CD14-positive monocyte (primary cell): ENCODE measurements at regions not wholly inside any gene's neighbourhood (a gene's known extent, or its start where the extent isn't known, plus 50 kb on each side); places are given as distances from the start of the nearest gene placed in this dataset.

Experiments used
- DNase-seq, 3 donors: peaks; one replicate each; pipeline ENCODE4 v3.0.0-alpha.2; 2011 to 2022
- H2AFZ ChIP-seq: 2 replicates; pipeline ENCODE4 v1.6.0; 2012; ENCODE audit warnings: mild to moderate bottlenecking, low read depth, low read length, inconsistent platforms; ENCODE audit not compliant: insufficient read depth, poor library complexity, severe bottlenecking
- H3K27ac ChIP-seq, 2 donors: 1 replicate in 1 of 2; 2 replicates in 1 of 2; pipeline ENCODE4 v1.5.1; 2012 to 2013; ENCODE audit warnings: low read length in 2 of 2, control low read depth in 1 of 2, inconsistent platforms in 1 of 2, low read depth in 1 of 2, mild to moderate bottlenecking in 1 of 2
- H3K27me3 ChIP-seq, 2 donors: one replicate each; pipeline versions ENCODE4 v1.6.0 to v1.6.1; 2011 to 2013; ENCODE audit warnings: low read length in 2 of 2; ENCODE audit not compliant: control insufficient read depth in 2 of 2, insufficient read depth in 2 of 2
- H3K36me3 ChIP-seq, 2 donors: replicated peaks in 1 of 2; 1 replicate in 1 of 2; 2 replicates in 1 of 2; pipeline versions ENCODE4 v1.5.1 to v1.6.1; 2012 to 2013; ENCODE audit warnings: low read length in 2 of 2, control low read depth in 1 of 2, inconsistent platforms in 1 of 2, mild to moderate bottlenecking in 1 of 2; ENCODE audit not compliant: insufficient read depth in 2 of 2, control insufficient read depth in 1 of 2
- H3K4me1 ChIP-seq, 2 donors: 1 replicate in 1 of 2; 2 replicates in 1 of 2; pipeline versions ENCODE4 v1.5.1 to v1.6.1; 2012 to 2013; ENCODE audit warnings: low read length in 2 of 2, control low read depth in 1 of 2, inconsistent platforms in 1 of 2, mild to moderate bottlenecking in 1 of 2, moderate library complexity in 1 of 2; ENCODE audit not compliant: insufficient read depth in 2 of 2, control insufficient read depth in 1 of 2
- H3K4me2 ChIP-seq: replicated peaks from 2 replicates; pipeline ENCODE3; 2012; ENCODE audit warnings: low read length, moderate library complexity, mild to moderate bottlenecking; ENCODE audit not compliant: poor library complexity, severe bottlenecking; ENCODE audit errors: extremely low read depth
- H3K4me3 ChIP-seq, 3 experiments: fragments of 200-600 bp in 1 of 3; sonication (generic) in 1 of 3; replicated peaks in 1 of 3; 1 replicate in 2 of 3; 2 replicates in 1 of 3; pipeline ENCODE4 v1.5.1; 2011 to 2013; ENCODE audit warnings: low read length in 3 of 3, mild to moderate bottlenecking in 3 of 3, control low read depth in 2 of 3, low read depth in 2 of 3, inconsistent platforms in 1 of 3, moderate library complexity in 1 of 3
- H3K79me2 ChIP-seq: 2 replicates; pipeline ENCODE4 v1.6.0; 2012; ENCODE audit warnings: mild to moderate bottlenecking, control low read depth, inconsistent platforms, low read length, moderate library complexity; ENCODE audit not compliant: insufficient read depth
- H3K9ac ChIP-seq: 2 replicates; pipeline ENCODE4 v1.6.0; 2017; ENCODE audit warnings: low read length, mild to moderate bottlenecking; ENCODE audit not compliant: insufficient read depth, poor library complexity, severe bottlenecking
- H3K9me3 ChIP-seq, 2 donors: replicated peaks in 1 of 2; 1 replicate in 1 of 2; 2 replicates in 1 of 2; pipeline versions ENCODE4 v1.5.1 to v1.6.1; 2012 to 2013; ENCODE audit warnings: low read length in 2 of 2, control low read depth in 1 of 2; ENCODE audit not compliant: control insufficient read depth in 1 of 2, insufficient read depth in 1 of 2
- H4K20me1 ChIP-seq: 2 replicates; pipeline ENCODE4 v1.6.0; 2012; ENCODE audit warnings: mild to moderate bottlenecking, low read length, control low read depth, moderate library complexity; ENCODE audit not compliant: insufficient read depth
- H3K27ac Mint-ChIP-seq, 7 donors: one replicate each; pipeline ENCODE4 v1.8.0; 2020; ENCODE audit warnings: mild to moderate bottlenecking in 7 of 7, mixed read lengths in 7 of 7, moderate library complexity in 6 of 7, inconsistent platforms in 2 of 7
- H3K27me3 Mint-ChIP-seq, 3 donors: one replicate each; pipeline ENCODE4 v1.8.0; 2021 to 2022; ENCODE audit warnings: low read depth in 3 of 3, mild to moderate bottlenecking in 3 of 3, mixed read lengths in 3 of 3, moderate library complexity in 3 of 3, inconsistent platforms in 1 of 3
- H3K36me3 Mint-ChIP-seq, 2 donors: one replicate each; pipeline ENCODE4 v1.8.0; 2020; ENCODE audit warnings: mixed read lengths in 2 of 2, inconsistent platforms in 1 of 2, mild to moderate bottlenecking in 1 of 2
- H3K4me1 Mint-ChIP-seq: one replicate; pipeline ENCODE4 v1.8.0; 2020; ENCODE audit warnings: mild to moderate bottlenecking, mixed read lengths
- H3K4me3 Mint-ChIP-seq, 2 donors: one replicate each; pipeline ENCODE4 v1.8.0; 2020; ENCODE audit warnings: mild to moderate bottlenecking in 2 of 2, mixed read lengths in 2 of 2, moderate library complexity in 1 of 2
- H3K9me3 Mint-ChIP-seq, 7 donors: one replicate each; pipeline ENCODE4 v1.8.0; 2020 to 2022; ENCODE audit warnings: mixed read lengths in 7 of 7, mild to moderate bottlenecking in 6 of 7, moderate library complexity in 6 of 7, inconsistent platforms in 2 of 7
- CTCF ChIP-seq: fragments of 200-600 bp; IDR thresholded peaks from one replicate; pipeline ENCODE4 v1.8.0; 2022; ENCODE audit warnings: antibody characterized with exemption, mild to moderate bottlenecking
- WGBS: methylation state at CpG from one replicate; pipeline ENCODE4 v1.1.5; 2013; ENCODE audit warnings: missing lambda C conversion rate; ENCODE audit not compliant: insufficient coverage; 5-methylcytosine and 5-hydroxymethylcytosine counted together
- intact Hi-C, 2 donors: fragments of 100-400 bp; cut with micrococcal nuclease; formaldehyde crosslinking; loops; one replicate each; pipeline versions ENCODE4 v1.15.0 to v1.15.1; 2023

DNA sequence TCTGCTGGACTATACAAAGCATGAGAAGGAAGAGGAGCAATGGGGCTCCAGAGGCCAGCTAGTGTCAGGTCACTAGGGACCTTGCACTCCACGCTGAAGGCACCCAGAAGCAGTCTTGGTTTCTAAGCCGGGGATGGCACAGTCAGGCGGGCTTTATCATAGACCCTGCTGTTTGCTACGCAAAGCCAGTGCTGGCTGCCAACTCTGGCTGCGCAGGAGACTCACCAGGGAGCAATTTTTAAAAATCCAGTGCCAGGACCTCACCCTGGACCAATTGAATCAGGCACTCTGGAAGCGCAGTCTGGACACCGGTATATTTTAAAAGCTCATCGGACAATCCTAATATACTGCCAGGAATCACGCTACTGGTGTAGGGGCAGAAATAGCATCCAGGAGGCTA lies 368.5 kb upstream of the XYLT1 start:
- Histone ChIP-seq H3K36me3 (no peaks in the 10 kb centered on the region), H3K9ac (no peak overlapping the region)
- H3K27me3 Mint-ChIP-seq, result peaks cover 0 to 4% (median 0%) of the 10 kb centered on the region in 3 donors

DNA sequence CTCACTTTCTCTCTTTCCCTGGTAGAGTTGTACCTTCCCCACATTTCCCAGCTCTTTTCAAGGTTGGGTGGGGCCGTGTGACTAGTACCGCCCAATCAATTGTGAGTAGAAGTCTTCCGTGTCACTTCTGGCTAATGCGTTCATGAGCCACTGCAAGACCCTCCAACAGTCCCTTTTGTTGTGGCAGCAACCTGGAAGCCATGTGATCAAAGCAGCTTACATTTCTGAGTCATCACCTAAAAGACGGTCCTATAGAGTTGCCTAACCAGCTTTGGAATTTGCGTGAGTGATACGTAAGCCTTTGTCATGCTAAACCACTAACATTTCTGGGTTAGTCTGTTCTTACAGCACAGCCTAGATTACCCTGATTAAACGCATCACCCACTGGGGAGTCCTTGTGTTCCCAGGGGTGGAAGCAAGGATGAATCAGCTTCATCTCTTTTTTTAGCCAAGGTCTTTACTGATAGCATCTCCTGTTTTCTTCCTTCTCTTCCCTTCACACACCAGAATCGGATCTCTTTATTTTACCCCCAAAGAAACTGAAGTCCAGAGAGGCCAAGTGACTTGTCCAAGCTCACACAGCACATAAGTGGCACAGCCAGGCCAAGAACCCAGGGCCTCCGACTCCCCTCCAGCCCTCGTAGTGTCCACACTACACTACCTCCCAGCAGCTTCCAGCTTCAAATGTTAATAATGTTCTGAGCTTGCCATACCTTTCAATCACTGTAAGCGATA lies 366.3 kb upstream of the XYLT1 start:
- Histone ChIP-seq H3K9ac (no peak overlapping the region), H3K4me2 (no peak overlapping the region), H3K4me3 (no peak overlapping the region), H3K27ac (no peak overlapping the region), H3K9me3 (no peaks in the 10 kb centered on the region), H2AFZ (no peak overlapping the region), H3K79me2 (no peaks in the 10 kb centered on the region), H3K27me3 (no peaks in the 10 kb centered on the region), H3K36me3 (no peaks in the 10 kb centered on the region), H4K20me1 (no peaks in the 10 kb centered on the region), H3K4me1 (no peaks in the 10 kb centered on the region)
- intact Hi-C loops, result no loop called here
- Mint-ChIP-seq H3K27me3 (peaks cover 0 to 4% (median 0%) of the 10 kb centered on the region in 3 donors), H3K4me3 (no peak overlapping the region), H3K27ac (no peak overlapping the region), H3K4me1 (no peaks in the 10 kb centered on the region), H3K36me3 (no peaks in the 10 kb centered on the region), H3K9me3 (peaks cover 0 to 3% (median 0%) of the 10 kb centered on the region in 7 donors)
- TF ChIP-seq CTCF, result no peak
- 86% methylated on average over 11 of the region's 12 CpGs for WGBS
- DNase-seq, result no peak

More for the DNA sequence above, 368.5 kb upstream of the XYLT1 start:
- peaks cover 0 to 4% (median 0%) of the 10 kb centered on the region in 7 donors for H3K9me3 Mint-ChIP-seq
- no peaks in the 10 kb centered on the region for H3K27me3 ChIP-seq
- no peak overlapping the region for H3K4me3 Mint-ChIP-seq
- intact Hi-C loops, result no loop called here
- no peak overlapping the region for H3K27ac ChIP-seq
- no peaks in the 10 kb centered on the region for H3K4me1 ChIP-seq
- H3K79me2 ChIP-seq, result no peaks in the 10 kb centered on the region
- no peaks in the 10 kb centered on the region for H3K4me1 Mint-ChIP-seq
- H3K36me3 Mint-ChIP-seq, result no peaks in the 10 kb centered on the region
- H3K4me3 ChIP-seq, result no peak overlapping the region
- no peak overlapping the region for H3K4me2 ChIP-seq
- no peak overlapping the region for H2AFZ ChIP-seq
- no peak for TF ChIP-seq CTCF
- no peaks in the 10 kb centered on the region for H3K9me3 ChIP-seq
- no peak for DNase-seq
- no peaks in the 10 kb centered on the region for H4K20me1 ChIP-seq
- 86% methylated on average over 8 of the region's 9 CpGs for WGBS
- H3K27ac Mint-ChIP-seq, result no peak overlapping the region
